Endothelial cell of umbilical vein (primary cell): ENCODE measurements at regions not wholly inside any gene's neighbourhood (a gene's known extent, or its start where the extent isn't known, plus 50 kb on each side); places are given as distances from the start of the nearest gene placed in this dataset.

Experiments used
- BruUV-seq: library from RNA; stranded (reverse); fragments of 400-500 nt; replicated peaks from 2 replicates; lab custom pipeline; 2021; lab: Mats Ljungman, UMichigan
- CTCF ChIA-PET: fragments of 300-600, 350-600 bp; sonication (Branson Sonifier 250); formaldehyde crosslinking; loops from one replicate; lab custom pipeline; 2021; ENCODE audit warnings: antibody characterized with exemption, inconsistent platforms; lab: Charles Lee
- POLR2A ChIA-PET: fragments of 300-600, 350-600 bp; sonication (Branson Sonifier 250); formaldehyde crosslinking; loops from one replicate; lab custom pipeline; 2021; ENCODE audit warnings: antibody characterized with exemption, inconsistent platforms; lab: Charles Lee
- DNase-seq: peaks from one replicate; pipeline ENCODE4 v3.0.0-alpha.2; 2011; ENCODE audit warnings: low read depth, low spot score
- FAIRE-seq: peaks from 2 replicates; lab custom pipeline; 2011; peaks lifted over from hg19 to GRCh38; lab: Jason Lieb, UNC
- H2AFZ ChIP-seq: 2 replicates; pipeline ENCODE4 v1.6.0; 2012; ENCODE audit warnings: low read depth, low read length, control low read depth, inconsistent platforms
- H3K27ac ChIP-seq: 2 replicates; pipeline ENCODE4 v1.5.1; 2011; ENCODE audit warnings: low read depth, mild to moderate bottlenecking, control low read depth, low read length, moderate library complexity; ENCODE audit not compliant: insufficient read depth
- H3K27me3 ChIP-seq, 2 experiments: 2 replicates each; pipeline versions ENCODE4 v1.6.0 to v1.6.1; 2011; ENCODE audit warnings: low read length in 2 of 2, mixed read lengths in 1 of 2; ENCODE audit not compliant: control insufficient read depth in 2 of 2, insufficient read depth in 2 of 2
- H3K36me3 ChIP-seq, 2 experiments: 2 replicates in 1 of 2; 3 replicates in 1 of 2; pipeline ENCODE4 v1.5.1; 2011; ENCODE audit warnings: low read length in 2 of 2, mild to moderate bottlenecking in 1 of 2, moderate library complexity in 1 of 2; ENCODE audit not compliant: control insufficient read depth in 2 of 2, insufficient read depth in 2 of 2; ENCODE audit errors: extremely low read depth in 1 of 2
- H3K4me1 ChIP-seq: 3 replicates; pipeline ENCODE4 v1.5.1; 2011; ENCODE audit warnings: mild to moderate bottlenecking, low read length; ENCODE audit not compliant: control insufficient read depth, insufficient read depth; ENCODE audit errors: extremely low read depth
- H3K4me2 ChIP-seq: 2 replicates; pipeline ENCODE4 v1.6.1; 2011; ENCODE audit warnings: low read length, control low read depth, mixed read lengths; ENCODE audit not compliant: insufficient read depth
- H3K4me3 ChIP-seq, 3 experiments: fragments of 200-600 bp in 1 of 3; sonication (generic), shearing (Covaris generic) in 1 of 3; replicated peaks in 1 of 3; 2 replicates each; pipeline ENCODE4 v1.5.1; 2011 to 2016; ENCODE audit warnings: control low read depth in 3 of 3, low read length in 3 of 3, mild to moderate bottlenecking in 2 of 3, inconsistent platforms in 1 of 3, low read depth in 1 of 3, moderate library complexity in 1 of 3; ENCODE audit not compliant: insufficient read depth in 1 of 3
- H3K79me2 ChIP-seq: 2 replicates; pipeline ENCODE4 v1.6.0; 2012; ENCODE audit warnings: low read length, inconsistent platforms; ENCODE audit not compliant: control insufficient read depth, insufficient read depth
- H3K9ac ChIP-seq: replicated peaks from 2 replicates; pipeline ENCODE3; 2011; ENCODE audit warnings: low read length, control low read depth; ENCODE audit not compliant: insufficient read depth; ENCODE audit errors: extremely low read depth
- H3K9me1 ChIP-seq: replicated peaks from 3 replicates; pipeline ENCODE4 v1.6.0; 2011; ENCODE audit warnings: mild to moderate bottlenecking, low read length; ENCODE audit not compliant: control insufficient read depth, insufficient read depth; ENCODE audit errors: extremely low read depth
- H3K9me3 ChIP-seq: replicated peaks from 2 replicates; pipeline ENCODE4 v1.5.1; 2012; ENCODE audit warnings: low read length, inconsistent platforms; ENCODE audit not compliant: control insufficient read depth, insufficient read depth
- H4K20me1 ChIP-seq: replicated peaks from 2 replicates; pipeline ENCODE3; 2011; ENCODE audit warnings: mild to moderate bottlenecking, low read length; ENCODE audit not compliant: control insufficient read depth, insufficient read depth; ENCODE audit errors: extremely low read depth
- EZH2 ChIP-seq: IDR thresholded peaks from 2 replicates; pipeline ENCODE4 v1.6.1; 2012; ENCODE audit warnings: borderline replicate concordance, low read depth, mild to moderate bottlenecking, moderate library complexity, low read length, inconsistent platforms; ENCODE audit not compliant: severe bottlenecking
- FOS ChIP-seq: IDR thresholded peaks from 2 replicates; pipeline ENCODE4 v1.6.1; 2011; ENCODE audit warnings: mild to moderate bottlenecking, low read length, moderate library complexity, borderline replicate concordance; ENCODE audit not compliant: insufficient read depth
- GATA2 ChIP-seq: IDR thresholded peaks from 2 replicates; pipeline ENCODE4 v1.7.0; 2011; ENCODE audit warnings: low read depth, mild to moderate bottlenecking, moderate library complexity, mixed read lengths, low read length; ENCODE audit not compliant: insufficient read length, insufficient read depth
- JUN ChIP-seq: IDR thresholded peaks from 2 replicates; pipeline ENCODE4 v1.6.1; 2011; ENCODE audit warnings: borderline replicate concordance, low read depth; ENCODE audit not compliant: insufficient read length, insufficient read depth
- MYC ChIP-seq: IDR thresholded peaks from one replicate; pipeline ENCODE4 v1.6.1; 2011; ENCODE audit warnings: mild to moderate bottlenecking, low read depth, low read length
- POLR2A ChIP-seq: IDR thresholded peaks from 2 replicates; pipeline ENCODE4 v1.6.1; 2012; ENCODE audit warnings: low read depth, mild to moderate bottlenecking, control low read depth, low read length
- POLR2AphosphoS5 ChIP-seq: IDR thresholded peaks from 2 replicates; pipeline ENCODE4 v1.6.1; 2012; ENCODE audit warnings: low read depth, mild to moderate bottlenecking, control low read depth, low read length, moderate library complexity; ENCODE audit not compliant: insufficient read depth
- dilution Hi-C: fragments of 300-500 bp; cut with MboI; formaldehyde crosslinking; loops from one replicate; pipeline ENCODE4 v1.15.0; 2019; ENCODE audit warnings: low sequenced_read_pairs; ENCODE audit not compliant: extremely low pct_ligation_motif_present
- intact Hi-C: fragments of 100-400 bp; cut with micrococcal nuclease; formaldehyde crosslinking; loops from one replicate; pipeline ENCODE4 v1.10.0; 2022
- TF ChIP-seq, protein P1 (sequence below): IDR thresholded peaks from 2 replicates; pipeline ENCODE4 v1.6.1; 2011; ENCODE audit not compliant: insufficient read depth, insufficient read length
- TF ChIP-seq, protein P2 (sequence below), 2 donors: IDR thresholded peaks; 1 replicate in 1 of 2; 2 replicates in 1 of 2; pipeline ENCODE4 v1.5.1; 2011; ENCODE audit warnings: low read length in 2 of 2, mild to moderate bottlenecking in 2 of 2, moderate library complexity in 2 of 2, control low read depth in 1 of 2, inconsistent platforms in 1 of 2, low read depth in 1 of 2; ENCODE audit not compliant: insufficient read depth in 1 of 2; ENCODE audit errors: extremely low read depth in 1 of 2

- H3K36me3 ChIP-seq = no peaks in the 10 kb centered on the region
- dilution Hi-C loops = no loop called here
- no peaks in the 10 kb centered on the region for H3K9me1 ChIP-seq
- no peak overlapping the region for H3K4me3 ChIP-seq
- no peak overlapping the region for H2AFZ ChIP-seq
- TF ChIP-seq, protein P1, sequence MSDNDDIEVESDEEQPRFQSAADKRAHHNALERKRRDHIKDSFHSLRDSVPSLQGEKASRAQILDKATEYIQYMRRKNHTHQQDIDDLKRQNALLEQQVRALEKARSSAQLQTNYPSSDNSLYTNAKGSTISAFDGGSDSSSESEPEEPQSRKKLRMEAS = no peak
- TF ChIP-seq POLR2A (no peak), JUN (no peak), GATA2 (no peak), FOS (no peak), MYC (no peak), POLR2AphosphoS5 (no peak), EZH2 (no peak)
- TF ChIP-seq, protein P2, sequence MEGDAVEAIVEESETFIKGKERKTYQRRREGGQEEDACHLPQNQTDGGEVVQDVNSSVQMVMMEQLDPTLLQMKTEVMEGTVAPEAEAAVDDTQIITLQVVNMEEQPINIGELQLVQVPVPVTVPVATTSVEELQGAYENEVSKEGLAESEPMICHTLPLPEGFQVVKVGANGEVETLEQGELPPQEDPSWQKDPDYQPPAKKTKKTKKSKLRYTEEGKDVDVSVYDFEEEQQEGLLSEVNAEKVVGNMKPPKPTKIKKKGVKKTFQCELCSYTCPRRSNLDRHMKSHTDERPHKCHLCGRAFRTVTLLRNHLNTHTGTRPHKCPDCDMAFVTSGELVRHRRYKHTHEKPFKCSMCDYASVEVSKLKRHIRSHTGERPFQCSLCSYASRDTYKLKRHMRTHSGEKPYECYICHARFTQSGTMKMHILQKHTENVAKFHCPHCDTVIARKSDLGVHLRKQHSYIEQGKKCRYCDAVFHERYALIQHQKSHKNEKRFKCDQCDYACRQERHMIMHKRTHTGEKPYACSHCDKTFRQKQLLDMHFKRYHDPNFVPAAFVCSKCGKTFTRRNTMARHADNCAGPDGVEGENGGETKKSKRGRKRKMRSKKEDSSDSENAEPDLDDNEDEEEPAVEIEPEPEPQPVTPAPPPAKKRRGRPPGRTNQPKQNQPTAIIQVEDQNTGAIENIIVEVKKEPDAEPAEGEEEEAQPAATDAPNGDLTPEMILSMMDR (IDR thresholded peaks at IDR 0.05; ENCODE audit: extremely low read depth in 1 of 2, insufficient read depth in 1 of 2, low read depth in 1 of 2, low read length in 2 of 2) = no peak
- ChIA-PET POLR2A (interaction anchor here (1.0 kb wide), 1 partner anchor 14 kb away, joined by 4 read pairs; no protein-coding TSS in a partner anchor), CTCF (interaction anchor here (0.5 to 4.1 kb wide), 6 partner anchors 13 to 179 kb away, joined by 3 to 22 read pairs (median 6); no protein-coding TSS in a partner anchor)
- H4K20me1 ChIP-seq = no peaks in the 10 kb centered on the region
- DNase-seq = no peak
- no peak overlapping the region for H3K9ac ChIP-seq
- no peaks in the 10 kb centered on the region for H3K27me3 ChIP-seq
- no peak overlapping the region for H3K27ac ChIP-seq
- peaks cover 39% of the 10 kb centered on the region for H3K4me1 ChIP-seq
- no TSS peak for BruUV-seq
- H3K9me3 ChIP-seq = no peaks in the 10 kb centered on the region
- FAIRE-seq = no peak
- intact Hi-C loops = loop anchor here (5.0 kb wide), 1 partner anchor 108 kb away; the partner anchor contains the start of gene ERRFI1
- H3K4me2 ChIP-seq = no peak overlapping the region
- no peaks in the 10 kb centered on the region for H3K79me2 ChIP-seq
Measured at GRCh38 chr1:8135250-8135649, 109.1 kb upstream of the ERRFI1 start.
